CD4-positive, CD25-positive, alpha-beta regulatory T cell (primary cell): ENCODE measurements at regions not wholly inside any gene's neighbourhood (a gene's known extent, or its start where the extent isn't known, plus 50 kb on each side); places are given as distances from the start of the nearest gene placed in this dataset.

Experiments used
- ATAC-seq, 2 donors: fragments of 150-1000 bp; cut with Tn5 transposase; one replicate each; pipeline ENCODE4 v1.10.0; 2021; ENCODE audit warnings: low read depth in 2 of 2, moderate number of reproducible peaks in 2 of 2, moderate library complexity in 1 of 2
- DNase-seq, 3 donors: peaks; one replicate each; pipeline versions ENCODE4 v3.0.0 to v3.0.0-alpha.2; 2012 to 2022; ENCODE audit warnings: mixed read lengths in 1 of 3
- H3K27ac ChIP-seq: one replicate; pipeline ENCODE4 v1.7.0; 2013; ENCODE audit warnings: mild to moderate bottlenecking, low read length; ENCODE audit not compliant: insufficient read depth, poor library complexity, severe bottlenecking
- H3K27me3 ChIP-seq: one replicate; pipeline ENCODE4 v1.7.0; 2013; ENCODE audit warnings: low read length; ENCODE audit not compliant: control insufficient read depth, insufficient read depth
- H3K36me3 ChIP-seq: one replicate; pipeline ENCODE4 v1.7.0; 2013; ENCODE audit warnings: mild to moderate bottlenecking, low read length, moderate library complexity; ENCODE audit not compliant: control insufficient read depth, insufficient read depth
- H3K4me1 ChIP-seq: 2 replicates; pipeline ENCODE4 v1.7.0; 2013; ENCODE audit warnings: mild to moderate bottlenecking, low read length; ENCODE audit not compliant: insufficient read depth, control insufficient read depth, poor library complexity, severe bottlenecking
- H3K4me3 ChIP-seq: one replicate; pipeline ENCODE4 v1.7.0; 2013; ENCODE audit warnings: low read depth, mild to moderate bottlenecking, low read length, moderate library complexity
- H3K9me3 ChIP-seq, 2 experiments: 1 replicate in 1 of 2; 2 replicates in 1 of 2; pipeline ENCODE4 v1.7.0; 2013; ENCODE audit warnings: low read length in 2 of 2, mild to moderate bottlenecking in 1 of 2, moderate library complexity in 1 of 2; ENCODE audit not compliant: control insufficient read depth in 2 of 2
- H3K27ac Mint-ChIP-seq, 3 donors: one replicate each; pipeline ENCODE4 v1.8.0; 2020 to 2022; ENCODE audit warnings: mild to moderate bottlenecking in 3 of 3, mixed read lengths in 3 of 3, moderate library complexity in 2 of 3
- H3K27me3 Mint-ChIP-seq: one replicate; pipeline ENCODE4 v1.8.0; 2022; ENCODE audit warnings: mild to moderate bottlenecking, mixed read lengths
- H3K36me3 Mint-ChIP-seq: one replicate; pipeline ENCODE4 v1.8.0; 2020; ENCODE audit warnings: mixed read lengths
- H3K4me1 Mint-ChIP-seq, 4 donors: one replicate each; pipeline ENCODE4 v1.8.0; 2020 to 2022; ENCODE audit warnings: mixed read lengths in 4 of 4, mild to moderate bottlenecking in 1 of 4
- H3K4me3 Mint-ChIP-seq, 4 donors: one replicate each; pipeline ENCODE4 v1.8.0; 2020 to 2022; ENCODE audit warnings: mild to moderate bottlenecking in 4 of 4, mixed read lengths in 4 of 4, moderate library complexity in 3 of 4
- H3K9me3 Mint-ChIP-seq, 7 donors: one replicate each; pipeline ENCODE4 v1.8.0; 2020 to 2022; ENCODE audit warnings: mixed read lengths in 7 of 7, mild to moderate bottlenecking in 3 of 7, moderate library complexity in 2 of 7

- Mint-ChIP-seq H3K9me3 (peaks cover 0 to 7% (median 0%) of the 10 kb centered on the region in 7 donors), H3K27me3 (no peaks in the 10 kb centered on the region), H3K36me3 (no peaks in the 10 kb centered on the region), H3K27ac (no peak overlapping the region), H3K4me3 (no peak overlapping the region), H3K4me1 (no peaks in the 10 kb centered on the region)
- no peaks in the 10 kb centered on the region for H3K27me3 ChIP-seq
- DNase-seq (no peak), ATAC-seq (no peak)
- H3K27ac ChIP-seq: no peak overlapping the region
- no peaks in the 10 kb centered on the region for H3K4me1 ChIP-seq
- H3K4me3 ChIP-seq: no peak overlapping the region
- no peaks in the 10 kb centered on the region for H3K36me3 ChIP-seq
- no peaks in the 10 kb centered on the region for H3K9me3 ChIP-seq
These were observed 329.4 kb downstream of the TFEC start for GRCh38 chr7:115701141-115701540.

- Histone ChIP-seq H3K36me3 (no peaks in the 10 kb centered on the region), H3K27ac (no peak overlapping the region), H3K9me3 (no peaks in the 10 kb centered on the region), H3K4me3 (no peak overlapping the region), H3K27me3 (no peaks in the 10 kb centered on the region), H3K4me1 (no peaks in the 10 kb centered on the region)
- ATAC-seq: no peak
- Mint-ChIP-seq H3K4me3 (no peak overlapping the region), H3K9me3 (peaks cover 0 to under 1% (median 0%) of the 10 kb centered on the region in 7 donors), H3K27ac (no peak overlapping the region), H3K27me3 (no peaks in the 10 kb centered on the region), H3K36me3 (no peaks in the 10 kb centered on the region), H3K4me1 (no peaks in the 10 kb centered on the region)
- DNase-seq: no peak
These were observed 336.1 kb downstream of the TFEC start for GRCh38 chr7:115694424-115694823.

GRCh38 chr7:115693779-115694178 lies 336.8 kb downstream of the TFEC start:
- no peaks in the 10 kb centered on the region for H3K4me1 Mint-ChIP-seq
- H3K4me3 ChIP-seq: no peak overlapping the region
- no peak for ATAC-seq
- no peak for DNase-seq
- H3K27ac Mint-ChIP-seq: no peak overlapping the region
- H3K4me3 Mint-ChIP-seq: no peak overlapping the region
- no peaks in the 10 kb centered on the region for H3K27me3 ChIP-seq
- H3K9me3 ChIP-seq: no peaks in the 10 kb centered on the region
- no peaks in the 10 kb centered on the region for H3K36me3 ChIP-seq
- no peaks in the 10 kb centered on the region for H3K36me3 Mint-ChIP-seq
- H3K27ac ChIP-seq: no peak overlapping the region
- H3K4me1 ChIP-seq: no peaks in the 10 kb centered on the region
- no peaks in the 10 kb centered on the region for H3K9me3 Mint-ChIP-seq
- H3K27me3 Mint-ChIP-seq: no peaks in the 10 kb centered on the region

GRCh38 chr7:115689941-115690340 lies 340.6 kb downstream of the TFEC start:
- Histone ChIP-seq H3K9me3 (no peaks in the 10 kb centered on the region), H3K36me3 (no peaks in the 10 kb centered on the region), H3K27ac (no peak overlapping the region), H3K27me3 (no peaks in the 10 kb centered on the region), H3K4me1 (no peaks in the 10 kb centered on the region), H3K4me3 (no peak overlapping the region)
- Mint-ChIP-seq H3K36me3 (no peaks in the 10 kb centered on the region), H3K27ac (no peak overlapping the region), H3K27me3 (no peaks in the 10 kb centered on the region), H3K9me3 (no peaks in the 10 kb centered on the region), H3K4me3 (no peak overlapping the region), H3K4me1 (no peaks in the 10 kb centered on the region)
- DNase-seq: no peak
- no peak for ATAC-seq

- Mint-ChIP-seq H3K9me3 (no peaks in the 10 kb centered on the region), H3K4me3 (no peak overlapping the region), H3K36me3 (no peaks in the 10 kb centered on the region), H3K4me1 (no peaks in the 10 kb centered on the region), H3K27me3 (peaks cover 4% of the 10 kb centered on the region), H3K27ac (no peak overlapping the region)
- Histone ChIP-seq H3K4me1 (no peaks in the 10 kb centered on the region), H3K27ac (no peak overlapping the region), H3K27me3 (no peaks in the 10 kb centered on the region), H3K4me3 (no peak overlapping the region), H3K36me3 (no peaks in the 10 kb centered on the region), H3K9me3 (no peaks in the 10 kb centered on the region)
- ATAC-seq (no peak), DNase-seq (no peak)
These were observed 347.5 kb downstream of the TFEC start for GRCh38 chr7:115683093-115683492.

- Mint-ChIP-seq H3K27ac (no peak overlapping the region), H3K4me3 (no peak overlapping the region)
These were observed 348.1 kb downstream of the TFEC start for GRCh38 chr7:115682507-115682906.

DNA sequence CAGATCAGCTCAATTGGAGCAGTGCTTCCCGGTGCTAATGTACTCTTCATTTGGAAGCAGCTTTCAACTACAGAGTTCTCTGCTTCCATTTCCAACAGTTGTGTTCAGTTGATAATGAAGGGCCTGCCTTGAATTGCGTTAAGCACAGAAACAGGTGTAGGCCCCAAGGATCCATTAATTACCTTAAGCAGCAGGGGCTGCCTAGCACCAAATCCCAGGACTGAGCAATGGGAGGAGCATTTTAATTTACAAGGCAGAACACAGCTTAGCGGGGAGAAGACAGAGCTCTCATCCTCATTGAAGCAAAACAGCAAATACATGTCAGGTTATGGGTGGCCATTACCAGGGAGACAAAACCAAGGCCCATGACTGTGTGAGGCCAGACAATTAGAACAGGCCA lies 349.6 kb downstream of the TFEC start:
- Histone ChIP-seq H3K4me3 (no peak overlapping the region), H3K27me3 (no peaks in the 10 kb centered on the region), H3K27ac (no peak overlapping the region), H3K9me3 (no peaks in the 10 kb centered on the region), H3K4me1 (no peaks in the 10 kb centered on the region), H3K36me3 (no peaks in the 10 kb centered on the region)
- no peaks in the 10 kb centered on the region for H3K36me3 Mint-ChIP-seq
- H3K27ac Mint-ChIP-seq: no peak overlapping the region
- no peak overlapping the region for H3K4me3 Mint-ChIP-seq
- no peaks in the 10 kb centered on the region for H3K9me3 Mint-ChIP-seq
- ATAC-seq: no peak
- H3K4me1 Mint-ChIP-seq: no peaks in the 10 kb centered on the region
- DNase-seq: no peak
- H3K27me3 Mint-ChIP-seq: peaks cover 4% of the 10 kb centered on the region

More at GRCh38 chr7:115682507-115682906, 348.1 kb downstream of the TFEC start:
- DNase-seq (no peak), ATAC-seq (no peak)
- Histone ChIP-seq H3K36me3 (no peaks in the 10 kb centered on the region), H3K27me3 (no peaks in the 10 kb centered on the region), H3K27ac (no peak overlapping the region), H3K4me3 (no peak overlapping the region), H3K4me1 (no peaks in the 10 kb centered on the region), H3K9me3 (no peaks in the 10 kb centered on the region)
- Mint-ChIP-seq H3K9me3 (no peaks in the 10 kb centered on the region), H3K36me3 (no peaks in the 10 kb centered on the region), H3K27me3 (peaks cover 4% of the 10 kb centered on the region), H3K4me1 (no peaks in the 10 kb centered on the region)

- peaks cover 4% of the 10 kb centered on the region for H3K27me3 Mint-ChIP-seq
These were observed 350.6 kb downstream of the TFEC start for GRCh38 chr7:115679976-115680375.

More at GRCh38 chr7:115679976-115680375, 350.6 kb downstream of the TFEC start:
- H3K36me3 Mint-ChIP-seq: no peaks in the 10 kb centered on the region
- Histone ChIP-seq H3K4me3 (no peak overlapping the region), H3K9me3 (no peaks in the 10 kb centered on the region), H3K36me3 (no peaks in the 10 kb centered on the region), H3K27me3 (no peaks in the 10 kb centered on the region), H3K27ac (no peak overlapping the region), H3K4me1 (no peaks in the 10 kb centered on the region)
- H3K9me3 Mint-ChIP-seq: no peaks in the 10 kb centered on the region
- H3K27ac Mint-ChIP-seq: no peak overlapping the region
- H3K4me3 Mint-ChIP-seq: no peak overlapping the region
- DNase-seq: peak in 1 of 3 donors; percentile 24
- no peak for ATAC-seq
- no peaks in the 10 kb centered on the region for H3K4me1 Mint-ChIP-seq
